CD14-positive monocyte (primary cell): ENCODE measurements at regions not wholly inside any gene's neighbourhood (a gene's known extent, or its start where the extent isn't known, plus 50 kb on each side); places are given as distances from the start of the nearest gene placed in this dataset.

ENCODE experiments used
- DNase-seq, 3 donors: peaks; one replicate each; pipeline ENCODE4 v3.0.0-alpha.2; 2011 to 2022
- H2AFZ ChIP-seq: 2 replicates; pipeline ENCODE4 v1.6.0; 2012; ENCODE audit warnings: mild to moderate bottlenecking, low read depth, low read length, inconsistent platforms; ENCODE audit not compliant: insufficient read depth, poor library complexity, severe bottlenecking
- H3K27ac ChIP-seq, 2 donors: 1 replicate in 1 of 2; 2 replicates in 1 of 2; pipeline ENCODE4 v1.5.1; 2012 to 2013; ENCODE audit warnings: low read length in 2 of 2, control low read depth in 1 of 2, inconsistent platforms in 1 of 2, low read depth in 1 of 2, mild to moderate bottlenecking in 1 of 2
- H3K27me3 ChIP-seq, 2 donors: one replicate each; pipeline versions ENCODE4 v1.6.0 to v1.6.1; 2011 to 2013; ENCODE audit warnings: low read length in 2 of 2; ENCODE audit not compliant: control insufficient read depth in 2 of 2, insufficient read depth in 2 of 2
- H3K36me3 ChIP-seq, 2 donors: replicated peaks in 1 of 2; 1 replicate in 1 of 2; 2 replicates in 1 of 2; pipeline versions ENCODE4 v1.5.1 to v1.6.1; 2012 to 2013; ENCODE audit warnings: low read length in 2 of 2, control low read depth in 1 of 2, inconsistent platforms in 1 of 2, mild to moderate bottlenecking in 1 of 2; ENCODE audit not compliant: insufficient read depth in 2 of 2, control insufficient read depth in 1 of 2
- H3K4me1 ChIP-seq, 2 donors: 1 replicate in 1 of 2; 2 replicates in 1 of 2; pipeline versions ENCODE4 v1.5.1 to v1.6.1; 2012 to 2013; ENCODE audit warnings: low read length in 2 of 2, control low read depth in 1 of 2, inconsistent platforms in 1 of 2, mild to moderate bottlenecking in 1 of 2, moderate library complexity in 1 of 2; ENCODE audit not compliant: insufficient read depth in 2 of 2, control insufficient read depth in 1 of 2
- H3K4me2 ChIP-seq: replicated peaks from 2 replicates; pipeline ENCODE3; 2012; ENCODE audit warnings: low read length, moderate library complexity, mild to moderate bottlenecking; ENCODE audit not compliant: poor library complexity, severe bottlenecking; ENCODE audit errors: extremely low read depth
- H3K4me3 ChIP-seq, 3 experiments: fragments of 200-600 bp in 1 of 3; sonication (generic) in 1 of 3; replicated peaks in 1 of 3; 1 replicate in 2 of 3; 2 replicates in 1 of 3; pipeline ENCODE4 v1.5.1; 2011 to 2013; ENCODE audit warnings: low read length in 3 of 3, mild to moderate bottlenecking in 3 of 3, control low read depth in 2 of 3, low read depth in 2 of 3, inconsistent platforms in 1 of 3, moderate library complexity in 1 of 3
- H3K79me2 ChIP-seq: 2 replicates; pipeline ENCODE4 v1.6.0; 2012; ENCODE audit warnings: mild to moderate bottlenecking, control low read depth, inconsistent platforms, low read length, moderate library complexity; ENCODE audit not compliant: insufficient read depth
- H3K9ac ChIP-seq: 2 replicates; pipeline ENCODE4 v1.6.0; 2017; ENCODE audit warnings: low read length, mild to moderate bottlenecking; ENCODE audit not compliant: insufficient read depth, poor library complexity, severe bottlenecking
- H3K9me3 ChIP-seq, 2 donors: replicated peaks in 1 of 2; 1 replicate in 1 of 2; 2 replicates in 1 of 2; pipeline versions ENCODE4 v1.5.1 to v1.6.1; 2012 to 2013; ENCODE audit warnings: low read length in 2 of 2, control low read depth in 1 of 2; ENCODE audit not compliant: control insufficient read depth in 1 of 2, insufficient read depth in 1 of 2
- H4K20me1 ChIP-seq: 2 replicates; pipeline ENCODE4 v1.6.0; 2012; ENCODE audit warnings: mild to moderate bottlenecking, low read length, control low read depth, moderate library complexity; ENCODE audit not compliant: insufficient read depth
- H3K27ac Mint-ChIP-seq, 7 donors: one replicate each; pipeline ENCODE4 v1.8.0; 2020; ENCODE audit warnings: mild to moderate bottlenecking in 7 of 7, mixed read lengths in 7 of 7, moderate library complexity in 6 of 7, inconsistent platforms in 2 of 7
- H3K27me3 Mint-ChIP-seq, 3 donors: one replicate each; pipeline ENCODE4 v1.8.0; 2021 to 2022; ENCODE audit warnings: low read depth in 3 of 3, mild to moderate bottlenecking in 3 of 3, mixed read lengths in 3 of 3, moderate library complexity in 3 of 3, inconsistent platforms in 1 of 3
- H3K36me3 Mint-ChIP-seq, 2 donors: one replicate each; pipeline ENCODE4 v1.8.0; 2020; ENCODE audit warnings: mixed read lengths in 2 of 2, inconsistent platforms in 1 of 2, mild to moderate bottlenecking in 1 of 2
- H3K4me1 Mint-ChIP-seq: one replicate; pipeline ENCODE4 v1.8.0; 2020; ENCODE audit warnings: mild to moderate bottlenecking, mixed read lengths
- H3K4me3 Mint-ChIP-seq, 2 donors: one replicate each; pipeline ENCODE4 v1.8.0; 2020; ENCODE audit warnings: mild to moderate bottlenecking in 2 of 2, mixed read lengths in 2 of 2, moderate library complexity in 1 of 2
- H3K9me3 Mint-ChIP-seq, 7 donors: one replicate each; pipeline ENCODE4 v1.8.0; 2020 to 2022; ENCODE audit warnings: mixed read lengths in 7 of 7, mild to moderate bottlenecking in 6 of 7, moderate library complexity in 6 of 7, inconsistent platforms in 2 of 7
- WGBS: methylation state at CpG from one replicate; pipeline ENCODE4 v1.1.5; 2013; ENCODE audit warnings: missing lambda C conversion rate; ENCODE audit not compliant: insufficient coverage; 5-methylcytosine and 5-hydroxymethylcytosine counted together
- intact Hi-C, 2 donors: fragments of 100-400 bp; cut with micrococcal nuclease; formaldehyde crosslinking; loops; one replicate each; pipeline versions ENCODE4 v1.15.0 to v1.15.1; 2023
- TF ChIP-seq, protein P1 (sequence below): fragments of 200-600 bp; IDR thresholded peaks from one replicate; pipeline ENCODE4 v1.8.0; 2022; ENCODE audit warnings: antibody characterized with exemption, mild to moderate bottlenecking

DNA sequence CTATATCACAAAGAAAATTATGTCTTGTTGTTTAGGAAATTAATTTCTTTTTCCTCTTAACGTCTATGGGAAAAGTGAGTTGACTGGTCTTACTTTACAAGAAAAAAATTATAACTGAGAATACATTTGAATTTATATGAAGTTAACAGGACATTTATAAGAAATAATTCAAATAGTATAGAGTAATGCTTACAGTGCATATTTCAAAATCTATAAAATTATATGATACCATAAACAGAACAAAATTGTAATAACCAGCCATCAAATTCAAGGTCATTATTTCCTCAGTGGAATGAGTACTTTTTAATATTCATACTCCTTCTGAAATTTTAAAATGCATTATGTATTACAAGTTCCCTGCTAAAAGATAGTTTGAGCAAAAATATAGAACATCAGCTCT lies 884.5 kb downstream of the TECRL start:
- DNase-seq: no peak
- Mint-ChIP-seq H3K27ac (no peak overlapping the region), H3K4me1 (no peaks in the 10 kb centered on the region), H3K9me3 (peaks cover 0 to 9% (median 3%) of the 10 kb centered on the region in 7 donors), H3K36me3 (no peaks in the 10 kb centered on the region), H3K4me3 (no peak overlapping the region), H3K27me3 (peaks cover 0 to 1% (median 0%) of the 10 kb centered on the region in 3 donors)
- Histone ChIP-seq H3K4me1 (no peaks in the 10 kb centered on the region), H3K27ac (no peak overlapping the region), H3K27me3 (no peaks in the 10 kb centered on the region), H3K4me2 (no peak overlapping the region), H3K4me3 (no peak overlapping the region), H3K36me3 (no peaks in the 10 kb centered on the region), H2AFZ (no peak overlapping the region), H3K79me2 (no peaks in the 10 kb centered on the region), H3K9me3 (peaks cover 7 to 8% of the 10 kb centered on the region in 2 donors), H4K20me1 (no peaks in the 10 kb centered on the region), H3K9ac (no peak overlapping the region)
- TF ChIP-seq, protein P1, sequence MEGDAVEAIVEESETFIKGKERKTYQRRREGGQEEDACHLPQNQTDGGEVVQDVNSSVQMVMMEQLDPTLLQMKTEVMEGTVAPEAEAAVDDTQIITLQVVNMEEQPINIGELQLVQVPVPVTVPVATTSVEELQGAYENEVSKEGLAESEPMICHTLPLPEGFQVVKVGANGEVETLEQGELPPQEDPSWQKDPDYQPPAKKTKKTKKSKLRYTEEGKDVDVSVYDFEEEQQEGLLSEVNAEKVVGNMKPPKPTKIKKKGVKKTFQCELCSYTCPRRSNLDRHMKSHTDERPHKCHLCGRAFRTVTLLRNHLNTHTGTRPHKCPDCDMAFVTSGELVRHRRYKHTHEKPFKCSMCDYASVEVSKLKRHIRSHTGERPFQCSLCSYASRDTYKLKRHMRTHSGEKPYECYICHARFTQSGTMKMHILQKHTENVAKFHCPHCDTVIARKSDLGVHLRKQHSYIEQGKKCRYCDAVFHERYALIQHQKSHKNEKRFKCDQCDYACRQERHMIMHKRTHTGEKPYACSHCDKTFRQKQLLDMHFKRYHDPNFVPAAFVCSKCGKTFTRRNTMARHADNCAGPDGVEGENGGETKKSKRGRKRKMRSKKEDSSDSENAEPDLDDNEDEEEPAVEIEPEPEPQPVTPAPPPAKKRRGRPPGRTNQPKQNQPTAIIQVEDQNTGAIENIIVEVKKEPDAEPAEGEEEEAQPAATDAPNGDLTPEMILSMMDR: no peak
- no CpG with 5 or more reads among the region's 1 CpG for WGBS
- intact Hi-C loops: no loop called here

DNA sequence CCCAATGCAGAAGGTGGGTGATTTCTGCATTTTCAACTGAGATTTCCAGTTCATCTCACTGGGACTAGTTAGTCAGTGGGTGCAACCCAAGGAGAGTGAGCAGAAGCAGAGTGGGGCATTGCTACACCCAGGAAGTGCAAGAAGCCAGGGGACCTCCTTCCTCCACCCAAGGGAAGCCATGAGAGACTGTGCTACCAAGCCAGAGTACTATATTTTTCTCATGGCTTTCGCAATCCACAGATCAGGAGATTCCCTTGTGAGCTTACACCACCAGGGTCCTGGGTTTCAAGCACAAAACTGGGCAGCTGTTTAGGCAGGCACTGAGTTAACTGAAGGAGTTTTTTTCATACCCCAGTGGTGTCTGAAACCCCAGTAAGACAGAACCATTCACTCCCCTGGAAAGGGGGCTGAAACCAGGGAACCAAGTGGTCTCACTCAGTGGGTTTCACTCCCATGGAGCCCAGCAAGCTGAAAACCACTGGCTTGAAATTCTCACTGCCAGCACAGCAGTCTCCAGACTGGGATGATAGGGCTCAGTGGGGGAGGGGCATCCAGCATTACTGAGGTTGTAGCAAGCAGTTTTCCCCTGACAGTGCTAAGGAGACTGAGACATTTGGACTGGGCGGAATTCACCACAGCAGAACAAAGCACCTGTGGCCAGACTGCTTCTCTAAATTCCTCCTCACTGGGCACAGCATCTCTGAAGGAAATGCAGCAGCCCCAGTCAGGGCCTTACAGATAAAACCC lies 903.4 kb downstream of the TECRL start:
- Histone ChIP-seq H3K4me3 (no peak overlapping the region), H3K9ac (no peak overlapping the region), H3K27ac (no peak overlapping the region), H2AFZ (no peak overlapping the region), H3K79me2 (no peaks in the 10 kb centered on the region), H3K36me3 (no peaks in the 10 kb centered on the region), H3K4me2 (no peak overlapping the region), H3K9me3 (peaks cover 0 to 10% of the 10 kb centered on the region in 2 donors), H4K20me1 (no peaks in the 10 kb centered on the region), H3K27me3 (no peaks in the 10 kb centered on the region), H3K4me1 (no peaks in the 10 kb centered on the region)
- TF ChIP-seq, protein P1: no peak
- Mint-ChIP-seq H3K4me3 (no peak overlapping the region), H3K27ac (no peak overlapping the region), H3K4me1 (no peaks in the 10 kb centered on the region), H3K9me3 (peaks cover 0 to 10% (median 2%) of the 10 kb centered on the region in 7 donors), H3K27me3 (no peaks in the 10 kb centered on the region), H3K36me3 (no peaks in the 10 kb centered on the region)
- WGBS: 100% methylated on average over 1 of the region's 2 CpGs
- DNase-seq: no peak
- intact Hi-C loops: no loop called here
